Stimulated activated CD8-positive, alpha-beta memory T cell treated with anti-CD3 and anti-CD28 coated beads, Interleukin-15, amount 100 ng/mL, for 4 hours (primary cell): ENCODE measurements at regions not wholly inside any gene's neighbourhood (a gene's known extent, or its start where the extent isn't known, plus 50 kb on each side); places are given as distances from the start of the nearest gene placed in this dataset.
"Not testable (repeated sequence)": the region's sequence is repeated elsewhere in the genome, so short reads cannot be mapped to it uniquely, and the experiment has no call there.

Experiments used
- DNase-seq, 2 donors: peaks; one replicate each; pipeline ENCODE4 v3.0.0-alpha.2; 2020; ENCODE audit warnings: low read depth in 2 of 2

DNA sequence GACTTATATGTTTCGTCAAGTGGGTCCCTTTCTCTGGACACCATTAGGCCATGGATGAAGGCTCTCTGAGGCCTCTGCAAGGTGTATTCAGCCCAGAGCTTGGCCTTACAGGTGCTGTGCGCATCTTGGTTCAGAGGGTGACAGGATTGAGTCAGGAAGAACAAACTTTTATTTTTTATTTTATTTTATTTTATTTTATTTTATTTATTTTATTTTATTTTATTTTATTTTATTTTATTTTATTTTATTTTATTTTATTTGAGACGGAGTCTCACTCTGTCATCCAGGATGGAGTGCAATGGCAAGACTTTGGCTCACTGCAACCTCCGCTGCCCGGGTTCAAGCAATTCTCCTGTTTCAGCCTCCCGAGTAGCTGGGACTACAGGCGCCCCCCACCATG, 370.4 kb upstream of the CLNK start:
- DNase-seq, result not testable (repeated sequence)

DNA sequence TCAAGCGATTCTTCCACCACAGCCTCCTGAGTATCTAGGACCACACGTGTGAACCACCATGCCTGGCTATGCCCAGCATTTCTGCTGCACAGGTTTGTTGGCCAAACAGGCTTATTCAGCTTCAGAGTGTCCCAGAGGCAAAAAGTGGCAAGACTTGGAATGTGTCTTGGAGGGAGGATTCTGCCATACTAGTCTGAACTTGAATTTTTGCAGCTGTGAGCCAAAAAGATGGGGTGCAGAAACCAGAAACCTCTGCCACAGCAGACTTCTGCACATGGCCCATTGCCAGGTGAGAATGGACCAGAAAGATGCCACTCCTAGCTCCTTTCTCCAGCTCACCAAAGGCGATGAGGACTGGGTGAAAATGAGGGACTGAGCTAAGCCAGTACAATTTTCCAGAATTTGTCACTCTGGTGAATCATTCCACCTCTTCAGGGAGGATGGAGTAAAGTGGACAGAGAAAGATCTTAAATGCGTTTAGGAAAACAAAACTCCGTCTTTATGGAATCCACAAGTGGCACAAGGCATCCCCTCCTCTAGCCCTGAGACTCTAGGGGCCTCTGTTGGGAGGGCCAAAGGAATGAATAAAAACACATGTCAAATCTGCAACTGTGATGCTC, 369.1 kb upstream of the CLNK start:
- no peak for DNase-seq

DNA sequence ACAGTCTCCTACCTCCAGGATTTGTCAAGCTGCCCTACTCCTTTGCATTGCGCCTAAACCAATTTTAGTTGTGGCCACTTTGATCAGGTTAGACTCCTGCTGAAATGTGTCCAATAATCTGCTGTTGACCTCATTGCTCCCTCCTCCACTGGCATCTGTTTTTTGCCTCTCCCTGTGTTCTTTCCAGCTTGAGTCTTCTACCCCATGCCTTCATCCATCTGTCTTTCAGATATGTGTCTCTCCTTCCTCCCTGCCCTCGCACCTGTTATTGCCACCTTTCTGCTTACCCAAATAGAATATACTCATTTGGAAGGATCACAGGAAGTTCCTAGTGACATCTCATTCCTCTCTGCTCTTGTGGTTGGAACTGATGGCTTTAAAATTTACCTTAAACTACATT, 366.6 kb upstream of the CLNK start:
- no peak for DNase-seq

- DNase-seq, result no peak
Measured at GRCh38 chr4:11050766-11051165, 366.2 kb upstream of the CLNK start.

GRCh38 chr4:11049001-11049400, 364.4 kb upstream of the CLNK start:
- no peak for DNase-seq

GRCh38 chr4:11042760-11043159, 358.2 kb upstream of the CLNK start:
- no peak for DNase-seq

- no peak for DNase-seq
Measured at GRCh38 chr4:11039634-11040131, 355.1 kb upstream of the CLNK start.

- DNase-seq, result no peak
Measured at GRCh38 chr4:11038926-11039325, 354.4 kb upstream of the CLNK start.

- no peak for DNase-seq
Measured at GRCh38 chr4:11037637-11038036, 353.1 kb upstream of the CLNK start.

DNA sequence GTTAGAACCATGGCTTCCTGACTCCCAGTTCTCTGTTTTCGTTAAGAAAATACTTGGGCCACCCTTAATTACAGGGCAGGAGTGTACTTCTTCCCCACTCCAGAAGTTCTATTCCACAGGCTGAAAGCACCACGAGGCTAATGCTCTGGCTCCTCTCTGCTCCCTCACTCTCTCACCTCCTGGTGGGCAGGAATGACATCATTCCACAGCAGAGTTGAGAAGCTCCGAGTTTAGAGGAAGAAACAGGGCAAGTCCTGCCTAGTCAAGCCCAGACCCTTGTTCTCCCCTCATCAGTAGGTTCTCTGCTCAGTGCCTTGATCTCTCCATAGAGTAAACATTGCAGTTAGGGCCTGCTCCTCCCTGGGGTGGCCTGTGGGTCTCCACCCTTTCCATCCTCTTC, 343.8 kb upstream of the CLNK start:
- DNase-seq, result no peak

- no peak for DNase-seq
Measured at GRCh38 chr4:11021333-11021732, 336.8 kb upstream of the CLNK start.

- DNase-seq, result no peak
Measured at GRCh38 chr4:11019451-11020240, 335.1 kb upstream of the CLNK start.

DNA sequence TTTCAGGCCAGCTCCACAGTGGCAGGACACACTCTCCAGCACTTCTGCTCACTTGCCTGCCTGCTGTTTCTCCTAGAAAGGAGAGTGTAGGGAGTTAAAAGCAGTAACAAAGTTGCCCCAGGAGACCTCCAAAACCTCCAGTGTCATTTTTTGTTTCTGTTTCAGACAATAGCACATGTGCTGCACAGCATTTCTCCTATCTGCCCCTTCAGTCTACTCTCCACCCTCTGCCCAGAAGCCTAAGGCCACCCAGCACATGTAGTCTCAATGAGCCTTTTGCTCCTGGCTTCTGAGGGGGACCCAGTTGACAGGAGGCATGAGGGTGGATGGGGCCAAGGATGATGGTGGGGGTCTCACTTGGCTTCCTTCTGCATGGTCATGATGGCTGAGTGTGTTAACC, 329.6 kb upstream of the CLNK start:
- DNase-seq, result no peak

GRCh38 chr4:11013094-11013664, 328.6 kb upstream of the CLNK start:
- no peak for DNase-seq

DNA sequence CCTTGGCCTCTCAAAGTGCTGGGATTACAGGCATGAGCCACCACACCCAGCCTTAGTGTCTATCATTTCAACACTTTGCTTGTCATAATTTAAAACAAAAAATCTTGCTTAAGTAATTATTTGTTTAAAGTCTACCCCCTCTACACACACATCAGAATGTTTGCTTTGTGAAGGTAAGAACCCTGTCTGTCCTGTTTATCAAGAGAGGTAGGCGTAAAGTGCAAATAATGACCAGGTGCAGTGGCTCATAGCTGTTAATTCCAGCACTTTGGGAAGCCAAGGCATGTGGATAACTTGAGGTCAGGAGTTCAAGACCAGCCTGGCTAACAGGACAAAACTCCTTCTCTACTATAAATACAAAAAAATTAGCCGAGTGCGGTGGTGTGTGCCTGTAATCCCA, 326.7 kb upstream of the CLNK start:
- DNase-seq, result no peak

- DNase-seq, result no peak
Measured at GRCh38 chr4:11010624-11011023, 326.1 kb upstream of the CLNK start.

- DNase-seq, result no peak
Measured at GRCh38 chr4:11009281-11009680, 324.7 kb upstream of the CLNK start.

DNA sequence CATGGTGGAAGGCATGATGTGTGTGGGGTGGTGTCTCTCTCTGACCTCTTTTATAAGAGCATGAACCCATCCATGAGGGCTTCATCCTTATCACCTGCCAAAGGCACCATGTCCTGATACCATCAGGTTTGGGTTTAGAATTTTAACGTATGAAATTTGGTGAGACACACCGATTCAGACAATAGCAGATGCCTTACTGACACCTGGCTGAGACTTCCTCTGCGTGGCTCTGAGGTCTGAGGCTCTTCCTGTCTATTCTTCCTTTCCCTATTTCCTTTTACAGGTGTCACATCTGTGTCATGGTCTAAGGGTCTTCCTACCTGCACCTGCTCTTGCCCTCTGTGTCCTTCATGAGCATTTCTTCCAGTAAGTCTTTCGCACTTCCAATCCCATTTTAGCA, 320.7 kb upstream of the CLNK start:
- DNase-seq, result no peak

DNA sequence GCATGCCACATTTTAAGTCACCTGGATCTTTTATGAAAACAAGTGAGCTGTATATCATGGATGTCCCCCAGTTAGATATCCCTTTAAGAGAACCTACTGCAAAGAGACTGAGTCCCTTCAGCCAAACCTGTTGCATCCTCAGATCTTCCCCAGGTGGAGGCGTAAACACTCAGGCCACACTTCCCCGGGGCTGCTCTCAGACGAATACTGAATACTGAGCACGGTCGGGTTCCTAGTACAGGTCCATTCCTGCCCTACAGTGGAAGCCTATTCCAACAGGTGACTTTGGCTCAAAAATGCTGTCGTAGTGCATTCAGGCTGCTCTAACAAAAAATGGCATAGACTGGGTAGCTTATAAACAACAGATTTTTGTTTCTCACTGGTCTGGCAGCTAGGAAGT, 320.2 kb upstream of the CLNK start:
- DNase-seq, result no peak

- DNase-seq, result no peak
Measured at GRCh38 chr4:11002961-11003360, 318.4 kb upstream of the CLNK start.

DNA sequence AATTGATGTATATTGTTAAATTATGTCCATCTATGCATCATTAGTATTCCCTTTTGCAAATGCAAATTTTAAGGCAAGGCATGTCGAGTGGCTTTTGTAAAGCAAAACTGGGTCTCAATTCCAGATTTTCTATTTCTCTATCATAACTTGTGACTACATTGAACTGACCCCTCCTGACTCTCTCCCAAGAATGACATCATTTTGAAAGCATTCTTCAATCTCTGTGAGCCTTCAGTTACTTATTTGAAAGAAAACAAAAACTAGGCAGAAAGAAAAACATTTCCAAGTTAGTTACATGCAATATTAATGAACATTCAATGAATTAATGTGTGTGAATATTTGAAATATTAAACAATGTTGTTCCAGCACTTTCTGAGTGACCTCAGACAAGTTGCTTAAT, 314.3 kb upstream of the CLNK start:
- no peak for DNase-seq

DNA sequence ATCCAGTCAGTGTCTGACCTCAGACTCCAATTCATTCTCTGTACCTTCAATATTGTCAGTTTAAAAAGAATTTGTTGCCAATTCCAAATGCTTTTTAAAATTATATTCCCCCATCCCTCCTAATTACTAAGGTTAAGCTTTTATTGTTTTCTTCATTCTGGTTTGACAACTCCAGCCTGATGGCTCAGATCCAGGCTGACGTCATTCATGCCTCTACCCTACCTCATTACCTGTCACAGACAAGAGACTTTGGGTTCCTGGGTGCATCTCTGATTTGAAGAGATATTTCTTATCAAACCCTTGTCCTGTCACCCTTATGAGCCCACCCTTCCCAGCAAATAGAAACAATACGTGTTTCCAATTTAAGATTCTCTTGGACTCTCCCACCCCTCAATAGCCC, 300.2 kb upstream of the CLNK start:
- no peak for DNase-seq
